ENCODE measurements at regions not wholly inside any gene's neighbourhood (a gene's known extent, or its start where the extent isn't known, plus 50 kb on each side); places are given as distances from the start of the nearest gene placed in this dataset.
A peak's percentile ranks its signal among the peaks of the same experiment; 100 is the strongest.
"Not testable (repeated sequence)": the region's sequence is repeated elsewhere in the genome, so short reads cannot be mapped to it uniquely, and the experiment has no call there.

GRCh38 chr10:31124852-31125251 lies 93.2 kb upstream of the ZNF438 start:
- DNase-seq, result no peak

GRCh38 chr10:31125789-31126188 lies 94.1 kb upstream of the ZNF438 start:
- DNase-seq, result no peak

GRCh38 chr10:31126593-31126992 lies 94.9 kb upstream of the ZNF438 start:
- no peak for DNase-seq

GRCh38 chr10:31128536-31128935 lies 96.9 kb upstream of the ZNF438 start:
- no peak for DNase-seq

- no peak for DNase-seq
Measured at GRCh38 chr10:31129271-31129670, 97.6 kb upstream of the ZNF438 start.

GRCh38 chr10:31129880-31130405 lies 98.3 kb upstream of the ZNF438 start:
- DNase-seq, result no peak

- no peak for DNase-seq
Measured at GRCh38 chr10:31130406-31130805, 98.7 kb upstream of the ZNF438 start.

GRCh38 chr10:31131251-31131650 lies 99.6 kb upstream of the ZNF438 start:
- no peak for DNase-seq

GRCh38 chr10:31132681-31133244 lies 101.1 kb upstream of the ZNF438 start:
- no peak for DNase-seq

GRCh38 chr10:31133251-31133791 lies 101.7 kb upstream of the ZNF438 start:
- no peak for DNase-seq

- no peak for DNase-seq
Measured at GRCh38 chr10:31133792-31134310, 102.2 kb upstream of the ZNF438 start.

- DNase-seq, result no peak
Measured at GRCh38 chr10:31134311-31134952, 102.8 kb upstream of the ZNF438 start.

- DNase-seq, result no peak
Measured at GRCh38 chr10:31135171-31135570, 103.5 kb upstream of the ZNF438 start.

GRCh38 chr10:31135791-31136190 lies 104.1 kb upstream of the ZNF438 start:
- not testable (repeated sequence) for DNase-seq

GRCh38 chr10:31136386-31136785 lies 104.7 kb upstream of the ZNF438 start:
- DNase-seq, result no peak

- DNase-seq, result peak; percentile 56
Measured at GRCh38 chr10:31136930-31137885, 105.5 kb upstream of the ZNF438 start.

GRCh38 chr10:31138026-31138553 lies 106.4 kb upstream of the ZNF438 start:
- no peak for DNase-seq

GRCh38 chr10:31139497-31139896 lies 107.8 kb upstream of the ZNF438 start:
- DNase-seq, result no peak

- DNase-seq, result no peak
Measured at GRCh38 chr10:31140716-31141115, 109.1 kb upstream of the ZNF438 start.

- DNase-seq, result no peak
Measured at GRCh38 chr10:31142026-31142425, 110.4 kb upstream of the ZNF438 start.

- no peak for DNase-seq
Measured at GRCh38 chr10:31143331-31143935, 111.8 kb upstream of the ZNF438 start.

- no peak for DNase-seq
Measured at GRCh38 chr10:31145986-31146385, 114.3 kb upstream of the ZNF438 start.

Data from OCI-M1 (cell line).